ENCODE measurements at regions not wholly inside any gene's neighbourhood (a gene's known extent, or its start where the extent isn't known, plus 50 kb on each side); places are given as distances from the start of the nearest gene placed in this dataset.
"Not testable (repeated sequence)": the region's sequence is repeated elsewhere in the genome, so short reads cannot be mapped to it uniquely, and the experiment has no call there.

GRCh38 chr2:215260097-215260677 lies 51.7 kb upstream of the ATIC start:
- H3K4me3 ChIP-seq (ENCODE audit: low read depth, low read length), result no peak overlapping the region
- H3K27me3 ChIP-seq (ENCODE audit: control insufficient read depth, insufficient read depth, low read length), result no peaks in the 10 kb centered on the region
- no peak overlapping the region for H3K9ac ChIP-seq (ENCODE audit: low read depth, low read length)
- no peaks in the 10 kb centered on the region for H3K9me3 ChIP-seq (ENCODE audit: control insufficient read depth, insufficient read depth, low read length)
- no peaks in the 10 kb centered on the region for H3K36me3 ChIP-seq (ENCODE audit: control insufficient read depth, insufficient read depth, low read length)
- H3K27ac ChIP-seq (ENCODE audit: low read depth, low read length), result no peak overlapping the region
- H3K4me1 ChIP-seq (ENCODE audit: control insufficient read depth, insufficient read depth, low read length), result no peaks in the 10 kb centered on the region

- no peaks in the 10 kb centered on the region for H3K36me3 ChIP-seq (ENCODE audit: control insufficient read depth, insufficient read depth, low read length)
- no peak overlapping the region for H3K27ac ChIP-seq (ENCODE audit: low read depth, low read length)
- H3K9ac ChIP-seq (ENCODE audit: low read depth, low read length), result no peak overlapping the region
- H3K4me3 ChIP-seq (ENCODE audit: low read depth, low read length), result no peak overlapping the region
- no peaks in the 10 kb centered on the region for H3K4me1 ChIP-seq (ENCODE audit: control insufficient read depth, insufficient read depth, low read length)
- H3K27me3 ChIP-seq (ENCODE audit: control insufficient read depth, insufficient read depth, low read length), result no peaks in the 10 kb centered on the region
- H3K9me3 ChIP-seq (ENCODE audit: control insufficient read depth, insufficient read depth, low read length), result peaks cover 4% of the 10 kb centered on the region
These were observed 62.4 kb upstream of the ATIC start for GRCh38 chr2:215249501-215249900.

- not testable (repeated sequence) for H3K27me3 ChIP-seq (ENCODE audit: control insufficient read depth, insufficient read depth, low read length); H3K9me3 ChIP-seq (ENCODE audit: control insufficient read depth, insufficient read depth, low read length); H3K27ac ChIP-seq (ENCODE audit: low read depth, low read length); H3K9ac ChIP-seq (ENCODE audit: low read depth, low read length); H3K36me3 ChIP-seq (ENCODE audit: control insufficient read depth, insufficient read depth, low read length); H3K4me1 ChIP-seq (ENCODE audit: control insufficient read depth, insufficient read depth, low read length); H3K4me3 ChIP-seq (ENCODE audit: low read depth, low read length)
These were observed 65.9 kb upstream of the ATIC start for GRCh38 chr2:215245919-215246318.

- Histone ChIP-seq H3K9ac (ENCODE audit: low read depth, low read length) (no peak overlapping the region), H3K4me1 (ENCODE audit: control insufficient read depth, insufficient read depth, low read length) (no peaks in the 10 kb centered on the region), H3K36me3 (ENCODE audit: control insufficient read depth, insufficient read depth, low read length) (no peaks in the 10 kb centered on the region), H3K27ac (ENCODE audit: low read depth, low read length) (no peak overlapping the region), H3K4me3 (ENCODE audit: low read depth, low read length) (no peak overlapping the region), H3K9me3 (ENCODE audit: control insufficient read depth, insufficient read depth, low read length) (no peaks in the 10 kb centered on the region), H3K27me3 (ENCODE audit: control insufficient read depth, insufficient read depth, low read length) (no peaks in the 10 kb centered on the region)
These were observed 70.0 kb upstream of the ATIC start for GRCh38 chr2:215241791-215242305.

- H3K4me1 ChIP-seq (ENCODE audit: control insufficient read depth, insufficient read depth, low read length), result no peaks in the 10 kb centered on the region
These were observed 73.3 kb upstream of the ATIC start for GRCh38 chr2:215238485-215239098.

GRCh38 chr2:215236131-215236530 lies 75.7 kb upstream of the ATIC start:
- Histone ChIP-seq H3K9me3 (ENCODE audit: control insufficient read depth, insufficient read depth, low read length) (no peaks in the 10 kb centered on the region), H3K4me3 (ENCODE audit: low read depth, low read length) (no peak overlapping the region), H3K27ac (ENCODE audit: low read depth, low read length) (no peak overlapping the region), H3K36me3 (ENCODE audit: control insufficient read depth, insufficient read depth, low read length) (no peaks in the 10 kb centered on the region), H3K4me1 (ENCODE audit: control insufficient read depth, insufficient read depth, low read length) (no peaks in the 10 kb centered on the region), H3K27me3 (ENCODE audit: control insufficient read depth, insufficient read depth, low read length) (no peaks in the 10 kb centered on the region), H3K9ac (ENCODE audit: low read depth, low read length) (no peak overlapping the region)

More at GRCh38 chr2:215238485-215239098, 73.3 kb upstream of the ATIC start:
- H3K9me3 ChIP-seq (ENCODE audit: control insufficient read depth, insufficient read depth, low read length), result no peaks in the 10 kb centered on the region
- no peak overlapping the region for H3K4me3 ChIP-seq (ENCODE audit: low read depth, low read length)
- H3K36me3 ChIP-seq (ENCODE audit: control insufficient read depth, insufficient read depth, low read length), result no peaks in the 10 kb centered on the region
- no peak overlapping the region for H3K27ac ChIP-seq (ENCODE audit: low read depth, low read length)
- H3K9ac ChIP-seq (ENCODE audit: low read depth, low read length), result no peak overlapping the region
- no peaks in the 10 kb centered on the region for H3K27me3 ChIP-seq (ENCODE audit: control insufficient read depth, insufficient read depth, low read length)

- not testable (repeated sequence) for H3K9ac ChIP-seq (ENCODE audit: low read depth, low read length); H3K27ac ChIP-seq (ENCODE audit: low read depth, low read length); H3K9me3 ChIP-seq (ENCODE audit: control insufficient read depth, insufficient read depth, low read length); H3K4me3 ChIP-seq (ENCODE audit: low read depth, low read length); H3K4me1 ChIP-seq (ENCODE audit: control insufficient read depth, insufficient read depth, low read length); H3K36me3 ChIP-seq (ENCODE audit: control insufficient read depth, insufficient read depth, low read length)
- H3K27me3 ChIP-seq (ENCODE audit: control insufficient read depth, insufficient read depth, low read length), result peaks cover 28% of the 10 kb centered on the region
These were observed 81.8 kb upstream of the ABCA12 start for GRCh38 chr2:215220221-215220620.

GRCh38 chr2:215218587-215219577 lies 80.5 kb upstream of the ABCA12 start:
- Histone ChIP-seq H3K36me3 (ENCODE audit: control insufficient read depth, insufficient read depth, low read length) (no peaks in the 10 kb centered on the region), H3K27ac (ENCODE audit: low read depth, low read length) (no peak overlapping the region), H3K4me3 (ENCODE audit: low read depth, low read length) (no peak overlapping the region), H3K9ac (ENCODE audit: low read depth, low read length) (no peak overlapping the region), H3K27me3 (ENCODE audit: control insufficient read depth, insufficient read depth, low read length) (peaks cover 42% of the 10 kb centered on the region), H3K4me1 (ENCODE audit: control insufficient read depth, insufficient read depth, low read length) (no peaks in the 10 kb centered on the region), H3K9me3 (ENCODE audit: control insufficient read depth, insufficient read depth, low read length) (peaks cover 18% of the 10 kb centered on the region)

GRCh38 chr2:215216806-215217205 lies 78.4 kb upstream of the ABCA12 start:
- Histone ChIP-seq H3K36me3 (ENCODE audit: control insufficient read depth, insufficient read depth, low read length) (no peaks in the 10 kb centered on the region), H3K4me1 (ENCODE audit: control insufficient read depth, insufficient read depth, low read length) (no peaks in the 10 kb centered on the region), H3K27me3 (ENCODE audit: control insufficient read depth, insufficient read depth, low read length) (peaks cover 50% of the 10 kb centered on the region), H3K27ac (ENCODE audit: low read depth, low read length) (no peak overlapping the region), H3K4me3 (ENCODE audit: low read depth, low read length) (no peak overlapping the region), H3K9me3 (ENCODE audit: control insufficient read depth, insufficient read depth, low read length) (peaks cover 34% of the 10 kb centered on the region), H3K9ac (ENCODE audit: low read depth, low read length) (no peak overlapping the region)

GRCh38 chr2:215215637-215216036 lies 77.2 kb upstream of the ABCA12 start:
- Histone ChIP-seq H3K27me3 (ENCODE audit: control insufficient read depth, insufficient read depth, low read length) (peaks cover 50% of the 10 kb centered on the region), H3K27ac (ENCODE audit: low read depth, low read length) (no peak overlapping the region), H3K9ac (ENCODE audit: low read depth, low read length) (no peak overlapping the region), H3K4me1 (ENCODE audit: control insufficient read depth, insufficient read depth, low read length) (no peaks in the 10 kb centered on the region), H3K9me3 (ENCODE audit: control insufficient read depth, insufficient read depth, low read length) (peaks cover 36% of the 10 kb centered on the region), H3K36me3 (ENCODE audit: control insufficient read depth, insufficient read depth, low read length) (no peaks in the 10 kb centered on the region), H3K4me3 (ENCODE audit: low read depth, low read length) (no peak overlapping the region)

- no peaks in the 10 kb centered on the region for H3K36me3 ChIP-seq (ENCODE audit: control insufficient read depth, insufficient read depth, low read length)
- peaks cover 20% of the 10 kb centered on the region for H3K27me3 ChIP-seq (ENCODE audit: control insufficient read depth, insufficient read depth, low read length)
- H3K27ac ChIP-seq (ENCODE audit: low read depth, low read length), result no peak overlapping the region
- H3K4me3 ChIP-seq (ENCODE audit: low read depth, low read length), result no peak overlapping the region
- H3K9ac ChIP-seq (ENCODE audit: low read depth, low read length), result no peak overlapping the region
- H3K9me3 ChIP-seq (ENCODE audit: control insufficient read depth, insufficient read depth, low read length), result peaks cover 52% of the 10 kb centered on the region
- H3K4me1 ChIP-seq (ENCODE audit: control insufficient read depth, insufficient read depth, low read length), result no peaks in the 10 kb centered on the region
These were observed 71.7 kb upstream of the ABCA12 start for GRCh38 chr2:215210082-215210481.

All from HUES48 (cell line).